HG02678 (cell line): ENCODE measurements at regions not wholly inside any gene's neighbourhood (a gene's known extent, or its start where the extent isn't known, plus 50 kb on each side); places are given as distances from the start of the nearest gene placed in this dataset.
"Not testable (repeated sequence)": the region's sequence is repeated elsewhere in the genome, so short reads cannot be mapped to it uniquely, and the experiment has no call there.

Experiments
- ATAC-seq: cut with Tn5 transposase; IDR thresholded peaks from one replicate; pipeline ENCODE4 v1.9.1; 2021; ENCODE audit warnings: mild to moderate bottlenecking, moderate library complexity; ENCODE audit not compliant: unreplicated experiment

GRCh38 chr7:52782348-52782747, 253.1 kb upstream of the POM121L12 start:
- no peak for ATAC-seq

GRCh38 chr7:52781250-52781649, 254.2 kb upstream of the POM121L12 start:
- no peak for ATAC-seq

DNA sequence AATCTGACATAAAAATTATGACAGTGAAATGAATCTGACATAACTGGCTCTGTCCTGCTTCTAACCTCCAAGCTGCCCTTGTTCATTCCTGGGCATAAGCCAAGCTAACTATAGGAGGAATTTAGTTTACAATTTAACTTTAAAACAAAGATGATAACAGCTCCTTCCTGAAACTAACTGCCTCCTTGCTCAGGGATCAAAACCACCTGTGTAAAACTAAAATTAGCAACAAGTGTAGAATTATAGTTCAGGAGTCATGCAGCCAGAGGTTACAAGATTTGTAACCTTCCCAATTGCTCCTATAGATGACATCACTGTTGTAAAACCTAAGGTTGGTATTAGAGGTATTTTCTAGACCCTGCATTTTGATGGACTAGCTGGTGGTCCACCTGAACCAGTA, 256.4 kb upstream of the POM121L12 start:
- ATAC-seq = no peak

DNA sequence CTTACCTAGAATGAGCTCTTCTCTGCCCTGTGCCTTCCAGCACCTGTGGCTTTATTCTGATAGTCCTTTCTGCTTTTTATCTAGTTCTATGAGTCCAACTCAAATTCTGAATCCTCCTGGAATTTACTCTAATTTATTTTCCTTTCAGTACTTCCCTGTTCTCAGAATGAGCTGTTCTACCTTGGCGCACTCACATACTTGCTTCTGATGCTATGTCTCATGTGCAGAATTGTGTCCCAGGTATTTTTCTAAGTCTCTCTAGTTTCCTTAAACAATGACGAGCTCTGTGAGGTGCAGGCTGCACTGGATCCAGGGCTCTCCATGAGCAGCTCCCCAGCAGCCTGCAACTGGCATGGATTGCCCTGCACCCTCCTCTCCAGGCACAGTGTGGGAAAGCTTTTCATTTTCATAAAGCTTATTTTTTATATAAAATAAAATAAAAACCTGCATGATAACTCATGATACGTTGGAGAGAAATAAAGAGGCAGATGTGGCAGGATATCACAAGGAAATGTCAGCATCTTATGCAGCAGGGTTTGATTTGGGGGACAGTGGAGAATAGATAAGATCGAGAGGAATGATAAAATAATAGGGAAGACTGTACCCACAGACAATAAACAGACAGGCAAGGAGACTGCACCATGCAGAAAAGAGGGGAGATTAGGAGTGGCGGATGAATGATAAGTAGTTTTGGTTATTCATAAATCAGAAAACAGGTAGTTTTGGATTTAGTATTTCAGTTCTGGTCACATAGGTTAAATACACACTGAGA, 258.2 kb upstream of the POM121L12 start:
- no peak for ATAC-seq

GRCh38 chr7:52775876-52776275, 259.6 kb upstream of the POM121L12 start:
- ATAC-seq = no peak

DNA sequence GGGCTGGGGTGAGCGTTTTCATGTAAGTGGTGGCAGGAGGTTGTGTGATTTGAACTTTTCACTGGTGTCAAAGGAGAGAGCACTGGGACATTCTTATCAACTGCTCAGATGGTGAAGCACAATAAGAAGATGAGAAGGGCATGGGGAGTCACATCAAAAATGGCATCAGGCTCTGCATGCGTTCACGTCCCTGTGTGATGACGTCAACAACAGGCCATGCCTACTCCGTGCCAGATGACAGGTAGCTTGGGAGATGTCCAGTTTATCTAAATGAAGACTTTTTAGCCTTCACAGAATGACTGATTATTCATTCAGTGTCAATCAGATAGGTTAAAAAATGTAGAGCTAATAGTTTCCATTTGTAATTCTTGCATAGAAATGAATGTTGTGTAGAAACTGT, 264.3 kb upstream of the POM121L12 start:
- no peak for ATAC-seq

- ATAC-seq = no peak
Measured at GRCh38 chr7:52764492-52765169, 270.8 kb upstream of the POM121L12 start.

GRCh38 chr7:52758356-52758755, 277.1 kb upstream of the POM121L12 start:
- no peak for ATAC-seq

DNA sequence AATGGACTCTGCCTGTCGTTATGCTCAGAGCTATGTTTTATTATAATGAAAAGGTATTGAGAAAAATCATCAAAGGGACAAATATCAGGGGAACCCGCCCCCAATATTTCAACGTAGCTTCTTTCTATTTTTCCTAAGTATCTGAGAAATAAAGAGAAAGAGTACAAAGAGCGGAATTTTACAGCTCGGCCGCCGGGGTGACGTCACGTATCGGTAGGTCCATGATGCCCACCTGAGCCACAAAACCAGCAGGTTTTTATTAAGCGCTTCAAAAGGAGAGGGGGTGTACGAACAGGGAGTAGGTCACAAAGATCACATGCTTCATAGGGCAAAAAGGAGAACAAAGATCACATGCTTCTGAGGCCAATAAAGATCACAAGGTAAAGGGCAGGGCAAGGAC, 281.6 kb upstream of the POM121L12 start:
- ATAC-seq = no peak

- no peak for ATAC-seq
Measured at GRCh38 chr7:52752891-52753290, 282.5 kb upstream of the POM121L12 start.

- ATAC-seq = no peak
Measured at GRCh38 chr7:52749880-52750279, 285.6 kb upstream of the POM121L12 start.

DNA sequence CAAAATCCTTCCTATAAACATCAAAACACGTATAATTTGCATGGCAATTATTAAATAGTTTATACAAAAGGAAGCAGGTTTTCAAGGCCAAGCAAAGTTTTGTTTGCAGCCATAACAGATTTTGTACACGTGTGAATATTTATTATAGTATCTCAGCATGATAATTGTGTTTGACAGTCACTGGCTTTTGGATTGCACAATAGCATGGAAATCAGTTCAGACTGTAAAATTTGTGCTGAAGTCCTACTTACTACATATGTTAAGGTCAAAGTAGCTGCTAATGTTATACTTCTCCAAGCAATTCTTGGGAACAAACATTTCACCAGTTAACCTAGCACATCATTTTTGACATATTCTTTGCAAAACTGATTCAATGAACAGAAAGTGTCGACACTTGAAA, 287.6 kb upstream of the POM121L12 start:
- ATAC-seq = no peak

- no peak for ATAC-seq
Measured at GRCh38 chr7:52741670-52742290, 293.7 kb upstream of the POM121L12 start.

GRCh38 chr7:52735656-52736055, 299.8 kb upstream of the POM121L12 start:
- ATAC-seq = no peak

DNA sequence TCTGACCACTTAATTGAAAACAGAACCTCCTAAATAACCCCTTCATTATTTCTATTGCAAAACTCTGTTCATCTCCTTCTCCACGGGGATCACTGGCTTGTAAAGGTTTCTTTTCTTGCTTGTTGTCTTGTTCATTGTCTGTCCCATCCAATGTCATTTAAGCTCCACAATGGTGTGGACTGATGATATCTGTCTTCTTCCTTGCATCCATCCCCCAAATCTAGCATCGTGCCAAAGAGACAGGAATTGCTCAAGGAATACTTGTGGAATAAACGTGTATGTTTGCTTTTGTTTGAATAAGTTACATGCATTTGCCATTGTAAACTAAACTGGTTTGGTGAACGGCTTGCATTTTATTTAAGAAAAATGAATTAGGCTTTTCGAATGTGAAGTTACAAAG, 306.8 kb upstream of the POM121L12 start:
- ATAC-seq = not testable (repeated sequence)

GRCh38 chr7:52727632-52728031, 307.8 kb upstream of the POM121L12 start:
- ATAC-seq = no peak

DNA sequence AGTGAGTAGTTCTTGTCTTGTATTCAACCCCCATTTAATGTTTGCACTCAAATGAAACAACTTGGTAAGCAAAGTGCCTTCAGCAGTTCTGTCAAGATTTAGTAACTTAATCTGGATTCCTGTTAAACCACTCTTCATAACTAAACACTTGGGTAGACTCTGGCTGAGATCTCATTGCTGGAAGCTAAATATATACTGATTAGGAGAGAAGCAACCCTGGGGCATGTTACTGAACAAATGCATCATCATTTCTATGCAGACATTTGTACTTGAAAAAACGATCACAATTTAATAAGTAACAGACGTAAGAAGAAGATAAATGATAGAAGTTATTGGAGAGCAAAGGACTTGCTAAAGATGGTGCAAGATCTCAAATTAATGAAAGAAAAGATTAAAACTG, 308.4 kb upstream of the POM121L12 start:
- ATAC-seq = no peak

GRCh38 chr7:52726493-52726892, 308.9 kb upstream of the POM121L12 start:
- ATAC-seq = no peak

DNA sequence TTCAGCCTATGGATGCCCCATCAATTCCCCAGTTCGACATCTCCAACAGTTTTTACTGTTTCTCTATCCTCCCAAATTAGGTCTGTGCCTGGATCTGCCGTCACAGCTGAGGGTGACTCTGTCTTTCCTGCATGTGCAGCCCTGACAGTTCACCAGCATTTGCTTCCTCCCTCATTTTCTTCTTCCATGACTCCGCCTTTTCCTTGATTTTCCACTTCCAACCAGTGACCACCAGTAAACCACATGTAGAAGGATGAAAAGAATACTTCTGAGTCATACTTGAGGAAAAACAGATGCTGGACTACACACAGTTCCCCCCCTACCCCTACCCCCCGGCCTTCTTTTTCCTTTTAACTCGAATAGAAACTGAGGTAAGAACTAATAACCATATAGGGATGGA, 311.8 kb upstream of the POM121L12 start:
- ATAC-seq = no peak

DNA sequence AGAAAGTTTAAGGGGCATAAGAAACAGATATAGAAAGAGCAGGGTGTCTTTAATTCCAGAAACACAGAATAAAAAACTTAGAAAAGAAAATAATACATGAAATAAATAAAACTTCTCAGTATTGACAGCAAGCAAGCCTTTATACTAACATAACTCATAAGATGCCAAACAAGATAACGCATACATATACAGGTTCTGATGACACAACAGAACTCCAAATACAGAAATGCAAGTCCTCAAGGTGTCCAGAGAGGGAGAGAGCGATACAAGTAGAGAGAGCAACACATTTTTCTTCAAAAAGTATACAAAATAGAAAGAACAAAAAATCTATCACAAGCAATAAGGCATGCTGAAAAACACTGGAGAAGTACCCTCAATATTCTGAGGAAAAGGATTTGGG, 314.6 kb upstream of the POM121L12 start:
- ATAC-seq = no peak

- no peak for ATAC-seq
Measured at GRCh38 chr7:52719677-52720076, 315.8 kb upstream of the POM121L12 start.

DNA sequence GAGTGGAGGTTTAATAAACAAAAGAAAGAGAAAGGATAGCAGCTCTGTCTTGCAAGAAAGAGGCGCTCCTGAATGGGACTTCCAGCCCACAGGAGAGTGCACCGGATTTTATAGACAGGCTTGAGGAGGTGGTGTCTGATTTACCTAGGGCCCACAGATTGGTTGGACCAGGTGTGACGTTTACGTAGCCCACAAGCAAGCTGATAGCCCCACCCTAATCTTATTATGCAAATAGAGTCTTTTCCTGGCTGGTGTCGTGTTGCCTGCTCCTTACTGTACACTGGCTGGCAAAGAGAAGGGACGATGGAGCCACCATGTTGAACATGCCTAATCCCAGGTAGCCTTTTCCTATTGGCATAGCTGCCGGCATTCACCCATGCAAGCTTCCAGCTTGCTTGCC, 319.7 kb upstream of the POM121L12 start:
- ATAC-seq = no peak
